Activated T-helper 1 cell treated with anti-CD3 and anti-CD28 coated beads, Interleukin-12 subunit alpha, Interleukin-12 subunit beta, Interleukin-2, Interleukin-4 antibody, amounts not matched to agents 30 ng/mL and 10 ng/mL and 1 ng/mL, durations not matched to agents 14 hours and 24 hours and 36 hours (primary cell): ENCODE measurements at regions not wholly inside any gene's neighbourhood (a gene's known extent, or its start where the extent isn't known, plus 50 kb on each side); places are given as distances from the start of the nearest gene placed in this dataset.
"Not testable (repeated sequence)": the region's sequence is repeated elsewhere in the genome, so short reads cannot be mapped to it uniquely, and the experiment has no call there.

Source experiments
- DNase-seq: peaks from one replicate; pipeline ENCODE4 v3.0.0; 2021; ENCODE audit warnings: low spot score
- H3K27ac Mint-ChIP-seq: one replicate; pipeline ENCODE4 v1.8.0; 2021; ENCODE audit warnings: mild to moderate bottlenecking, mixed read lengths
- H3K27me3 Mint-ChIP-seq: one replicate; pipeline ENCODE4 v1.8.0; 2022; ENCODE audit warnings: mild to moderate bottlenecking, moderate library complexity, mixed read lengths; ENCODE audit not compliant: insufficient read depth
- H3K36me3 Mint-ChIP-seq: one replicate; pipeline ENCODE4 v1.8.0; 2021; ENCODE audit warnings: low read depth, mixed read lengths
- H3K4me1 Mint-ChIP-seq: one replicate; pipeline ENCODE4 v1.8.0; 2021; ENCODE audit warnings: low read depth, mixed read lengths
- H3K4me3 Mint-ChIP-seq: one replicate; pipeline ENCODE4 v1.8.0; 2021; ENCODE audit warnings: mild to moderate bottlenecking, moderate library complexity, mixed read lengths
- H3K9me3 Mint-ChIP-seq: one replicate; pipeline ENCODE4 v1.8.0; 2021; ENCODE audit warnings: mixed read lengths
- intact Hi-C: fragments of 100-400 bp; cut with micrococcal nuclease; formaldehyde crosslinking; loops from one replicate; pipeline ENCODE4 v1.15.1; 2024

DNA sequence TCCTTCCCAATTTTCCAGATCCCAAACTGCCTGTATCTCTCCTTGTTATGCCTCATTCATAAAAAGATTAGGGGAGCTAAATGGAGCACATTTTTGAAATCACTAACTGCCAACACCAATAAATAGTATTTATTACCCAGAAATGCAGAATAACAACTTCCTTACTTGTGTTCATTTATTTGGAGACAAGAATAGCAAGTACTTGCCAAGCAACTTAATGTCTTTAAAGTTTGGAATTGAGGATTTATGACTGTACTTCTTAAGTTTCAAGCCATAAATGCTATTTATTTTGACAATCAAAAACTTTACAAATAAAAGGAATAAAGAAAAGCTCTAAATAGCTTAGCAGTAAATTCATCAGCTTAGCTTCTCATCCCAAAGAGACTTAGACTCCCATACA lies 626.1 kb upstream of the NOVA1 start:
- Mint-ChIP-seq H3K27ac (no peak overlapping the region), H3K9me3 (peaks cover 43% of the 10 kb centered on the region), H3K4me1 (no peaks in the 10 kb centered on the region), H3K4me3 (no peak overlapping the region), H3K36me3 (no peaks in the 10 kb centered on the region), H3K27me3 (no peaks in the 10 kb centered on the region)
- intact Hi-C loops: no loop called here
- no peak for DNase-seq

DNA sequence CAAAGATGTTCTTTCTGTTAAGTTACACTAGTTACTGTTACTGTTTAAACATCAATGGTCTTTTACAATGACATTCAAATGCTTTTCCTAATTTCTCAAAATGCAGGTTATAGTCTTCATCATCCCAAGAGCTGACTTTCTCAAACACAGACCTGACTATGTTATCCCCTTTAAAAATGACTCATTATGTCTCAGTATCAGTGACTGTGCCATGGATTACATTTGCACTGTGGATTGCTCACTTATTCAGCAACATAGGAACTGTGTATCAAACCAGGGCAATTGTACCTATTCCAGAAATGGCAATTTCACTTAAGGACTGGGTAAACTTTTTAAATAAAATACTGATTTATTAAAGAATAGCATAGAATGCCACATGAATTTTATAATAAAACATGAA lies 630.2 kb upstream of the NOVA1 start:
- intact Hi-C loops: no loop called here
- no peak overlapping the region for H3K4me3 Mint-ChIP-seq
- no peaks in the 10 kb centered on the region for H3K27me3 Mint-ChIP-seq
- peaks cover 33% of the 10 kb centered on the region for H3K9me3 Mint-ChIP-seq
- no peak for DNase-seq
- H3K27ac Mint-ChIP-seq: no peak overlapping the region
- H3K36me3 Mint-ChIP-seq: no peaks in the 10 kb centered on the region
- H3K4me1 Mint-ChIP-seq: no peaks in the 10 kb centered on the region

DNA sequence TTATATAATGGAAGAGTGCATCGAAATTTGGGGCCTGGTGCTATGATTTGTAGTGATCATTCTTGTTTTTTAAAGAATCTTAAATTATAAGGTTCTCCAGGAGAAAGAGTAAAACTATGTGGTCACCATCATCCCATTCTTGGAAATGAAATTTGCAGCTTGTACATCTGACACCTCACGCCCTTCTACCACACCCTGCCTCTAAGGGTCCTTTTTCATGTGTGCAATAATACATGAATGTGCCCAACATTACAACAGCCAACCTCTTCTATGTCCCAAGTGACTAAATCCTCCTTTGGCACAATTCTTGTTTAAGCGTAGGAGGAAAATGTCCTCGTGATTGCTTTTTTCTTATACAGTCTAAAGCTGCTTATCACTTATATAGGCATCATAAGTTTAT lies 636.5 kb upstream of the NOVA1 start:
- DNase-seq: no peak
- Mint-ChIP-seq H3K27ac (no peak overlapping the region), H3K27me3 (no peaks in the 10 kb centered on the region), H3K4me3 (no peak overlapping the region), H3K9me3 (peaks cover 34% of the 10 kb centered on the region), H3K36me3 (no peaks in the 10 kb centered on the region), H3K4me1 (no peaks in the 10 kb centered on the region)
- intact Hi-C loops: no loop called here

DNA sequence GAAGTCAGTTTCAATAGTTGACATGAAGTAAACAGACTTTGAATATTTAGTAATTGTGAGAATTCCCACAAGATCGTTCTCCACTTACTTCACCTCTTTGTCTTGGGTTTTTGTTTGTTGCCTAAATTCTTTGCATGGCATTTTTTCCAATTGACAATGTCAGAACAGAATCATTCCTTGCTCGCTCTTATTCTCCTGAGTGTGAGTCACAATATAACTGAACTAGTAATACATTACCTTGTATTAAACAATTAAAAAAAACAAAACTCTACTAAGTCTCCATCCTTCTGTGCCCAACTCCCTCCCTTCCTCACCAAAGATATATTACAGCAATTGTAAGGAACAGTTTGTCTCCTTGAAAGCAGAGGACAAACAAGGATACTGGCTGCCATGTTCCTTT lies 638.8 kb upstream of the NOVA1 start:
- H3K4me1 Mint-ChIP-seq: no peaks in the 10 kb centered on the region
- no peak overlapping the region for H3K27ac Mint-ChIP-seq
- no peaks in the 10 kb centered on the region for H3K27me3 Mint-ChIP-seq
- H3K9me3 Mint-ChIP-seq: peaks cover 23% of the 10 kb centered on the region
- intact Hi-C loops: no loop called here
- no peak overlapping the region for H3K4me3 Mint-ChIP-seq
- H3K36me3 Mint-ChIP-seq: no peaks in the 10 kb centered on the region
- no peak for DNase-seq

DNA sequence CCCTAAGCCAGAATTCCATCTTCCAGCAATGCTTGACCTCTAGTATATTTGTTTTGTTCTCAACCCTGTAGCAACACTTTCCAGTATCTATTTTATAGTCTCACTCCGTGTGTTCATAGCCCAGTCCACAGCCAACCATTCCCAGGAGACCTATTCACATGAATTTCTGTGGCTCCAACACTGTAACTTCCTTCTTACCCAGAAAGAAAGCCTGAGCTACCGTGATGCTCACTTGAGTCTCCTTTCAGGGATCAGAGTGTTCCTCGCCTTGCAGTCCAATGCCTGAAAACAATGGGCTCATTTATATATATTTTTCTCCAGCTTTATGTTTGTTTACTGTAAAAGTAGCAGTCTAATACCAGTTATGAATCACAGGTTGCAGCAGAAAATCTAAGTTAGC lies 645.0 kb upstream of the NOVA1 start:
- intact Hi-C loops: no loop called here
- Mint-ChIP-seq H3K27me3 (no peaks in the 10 kb centered on the region), H3K9me3 (peaks cover 42% of the 10 kb centered on the region), H3K27ac (no peak overlapping the region), H3K4me1 (no peaks in the 10 kb centered on the region), H3K4me3 (no peak overlapping the region), H3K36me3 (no peaks in the 10 kb centered on the region)
- no peak for DNase-seq

DNA sequence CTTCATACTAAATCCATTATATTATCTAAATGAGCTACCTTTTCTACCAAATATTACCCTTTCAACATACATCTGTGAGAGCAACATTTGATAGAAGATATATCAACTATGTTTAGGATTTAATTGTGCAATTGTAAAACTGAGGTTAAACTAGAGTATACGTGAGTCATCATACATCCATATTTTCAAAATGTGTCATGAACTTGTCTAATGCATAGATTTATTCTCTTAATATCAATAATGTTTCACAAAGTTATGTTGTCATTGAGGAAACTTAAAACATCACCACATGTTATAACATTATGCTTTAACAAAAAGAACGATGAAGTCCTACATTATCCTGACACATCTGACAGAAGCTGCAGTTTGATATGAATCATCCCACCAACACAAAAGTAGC lies 645.5 kb upstream of the NOVA1 start:
- Mint-ChIP-seq H3K4me3 (no peak overlapping the region), H3K36me3 (no peaks in the 10 kb centered on the region), H3K4me1 (no peaks in the 10 kb centered on the region), H3K9me3 (peaks cover 41% of the 10 kb centered on the region), H3K27me3 (no peaks in the 10 kb centered on the region), H3K27ac (no peak overlapping the region)
- intact Hi-C loops: no loop called here
- DNase-seq: no peak

DNA sequence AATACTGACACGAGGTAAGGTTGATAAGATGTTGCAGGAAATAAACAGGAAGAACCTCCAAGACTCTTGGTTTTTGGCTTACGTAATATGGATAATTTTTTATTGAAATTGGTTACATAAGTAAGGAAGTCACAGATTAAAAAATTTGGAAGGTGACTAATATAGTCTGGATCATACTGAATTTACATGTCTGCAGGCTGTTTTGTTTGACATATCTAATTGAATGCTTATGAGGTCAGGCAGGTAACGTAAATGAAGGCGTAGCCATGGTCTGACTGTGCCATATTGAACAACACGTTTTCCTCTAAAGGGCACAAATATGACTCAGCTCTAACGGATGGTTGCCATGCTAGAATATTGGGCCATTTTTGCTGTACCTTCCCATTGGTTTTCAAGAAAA lies 648.1 kb upstream of the NOVA1 start:
- DNase-seq: no peak
- H3K9me3 Mint-ChIP-seq: peaks cover 47% of the 10 kb centered on the region
- H3K27me3 Mint-ChIP-seq: no peaks in the 10 kb centered on the region
- no peak overlapping the region for H3K4me3 Mint-ChIP-seq
- no peaks in the 10 kb centered on the region for H3K4me1 Mint-ChIP-seq
- no peaks in the 10 kb centered on the region for H3K36me3 Mint-ChIP-seq
- H3K27ac Mint-ChIP-seq: no peak overlapping the region
- intact Hi-C loops: no loop called here

DNA sequence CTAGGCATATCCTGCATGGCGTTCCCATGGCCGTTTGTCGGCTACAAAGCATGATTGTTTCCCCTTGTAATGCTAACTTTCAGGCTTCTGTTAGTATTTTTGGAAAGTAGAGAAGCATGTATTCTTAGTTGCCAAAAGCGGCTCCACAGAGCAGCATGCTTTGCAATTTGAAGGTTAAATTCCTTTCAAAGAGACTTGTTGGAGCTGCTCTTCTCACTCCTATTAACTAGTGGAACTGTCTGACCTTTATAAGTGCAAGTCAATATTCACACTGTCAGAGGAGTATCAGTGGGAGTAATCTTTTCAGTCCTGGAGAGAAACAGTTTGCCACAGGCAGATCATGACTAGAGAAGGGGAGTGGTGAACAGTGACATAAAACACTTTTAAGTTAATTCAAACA lies 656.1 kb upstream of the NOVA1 start:
- DNase-seq: no peak
- Mint-ChIP-seq H3K9me3 (peaks cover 18% of the 10 kb centered on the region), H3K36me3 (no peaks in the 10 kb centered on the region), H3K27ac (no peak overlapping the region), H3K27me3 (no peaks in the 10 kb centered on the region), H3K4me1 (no peaks in the 10 kb centered on the region), H3K4me3 (no peak overlapping the region)
- intact Hi-C loops: no loop called here

DNA sequence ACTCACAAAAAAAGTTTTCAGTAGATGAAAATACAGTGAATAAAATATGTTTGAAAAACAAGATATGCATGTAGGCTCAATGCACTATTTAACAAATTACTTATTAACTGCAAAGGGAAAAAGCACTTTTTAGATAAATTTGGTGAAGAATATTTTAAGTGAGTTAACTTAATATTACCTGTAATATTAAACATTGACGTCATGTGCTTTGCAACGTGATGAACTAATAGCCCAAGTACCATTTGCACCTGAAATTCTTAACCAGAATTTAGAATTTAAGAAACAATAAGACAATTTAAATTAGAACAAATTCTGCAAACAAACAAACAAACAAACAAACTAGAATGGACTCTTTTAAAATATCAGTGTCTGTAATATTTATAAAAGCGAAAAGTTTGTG lies 659.0 kb upstream of the NOVA1 start:
- Mint-ChIP-seq H3K27ac (no peak overlapping the region), H3K4me1 (no peaks in the 10 kb centered on the region), H3K27me3 (no peaks in the 10 kb centered on the region), H3K9me3 (peaks cover 22% of the 10 kb centered on the region), H3K4me3 (no peak overlapping the region), H3K36me3 (no peaks in the 10 kb centered on the region)
- intact Hi-C loops: no loop called here
- no peak for DNase-seq

DNA sequence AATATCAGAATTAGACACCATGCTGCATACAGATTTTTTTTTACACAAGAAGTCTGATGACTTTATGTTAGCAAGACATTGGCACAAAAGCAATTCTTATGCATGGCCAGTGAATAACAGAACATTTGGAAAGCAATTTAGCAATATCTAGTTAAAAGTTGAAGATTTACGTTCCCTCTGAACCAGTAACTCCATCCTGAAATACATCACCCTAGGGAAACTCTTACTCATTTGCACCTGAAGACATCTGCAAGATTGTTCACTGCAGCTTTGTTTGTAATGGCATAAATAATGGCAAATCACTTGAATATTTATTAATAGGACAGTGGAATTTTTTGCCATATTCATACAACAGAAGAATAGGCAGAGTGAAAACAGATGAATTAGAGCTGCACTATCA lies 670.0 kb upstream of the NOVA1 start:
- H3K4me1 Mint-ChIP-seq: no peaks in the 10 kb centered on the region
- no peak overlapping the region for H3K27ac Mint-ChIP-seq
- intact Hi-C loops: no loop called here
- H3K4me3 Mint-ChIP-seq: no peak overlapping the region
- DNase-seq: no peak
- H3K27me3 Mint-ChIP-seq: no peaks in the 10 kb centered on the region
- no peaks in the 10 kb centered on the region for H3K36me3 Mint-ChIP-seq
- peaks cover 18% of the 10 kb centered on the region for H3K9me3 Mint-ChIP-seq

DNA sequence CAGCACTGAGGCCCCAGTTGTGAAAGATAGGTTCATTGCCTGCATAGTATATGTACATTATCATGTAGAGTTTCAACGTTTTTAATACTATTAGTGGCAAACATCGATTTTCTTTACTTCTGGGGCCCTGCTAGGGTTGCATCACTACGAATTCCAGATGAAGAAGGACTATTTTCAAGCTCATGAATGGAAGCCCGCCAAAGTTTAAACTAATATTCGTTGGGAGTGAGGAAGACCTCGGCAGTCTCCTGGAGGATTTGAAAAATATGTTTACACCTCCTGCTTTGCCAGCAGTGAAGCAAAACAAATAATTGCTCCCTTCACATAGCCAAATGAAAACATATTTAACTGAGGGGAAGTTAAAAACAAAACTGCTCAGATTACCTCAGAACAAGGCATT lies 672.9 kb upstream of the NOVA1 start:
- Mint-ChIP-seq H3K27ac (no peak overlapping the region), H3K36me3 (no peaks in the 10 kb centered on the region), H3K9me3 (peaks cover 27% of the 10 kb centered on the region), H3K4me1 (no peaks in the 10 kb centered on the region), H3K4me3 (no peak overlapping the region), H3K27me3 (no peaks in the 10 kb centered on the region)
- DNase-seq: no peak
- intact Hi-C loops: no loop called here

DNA sequence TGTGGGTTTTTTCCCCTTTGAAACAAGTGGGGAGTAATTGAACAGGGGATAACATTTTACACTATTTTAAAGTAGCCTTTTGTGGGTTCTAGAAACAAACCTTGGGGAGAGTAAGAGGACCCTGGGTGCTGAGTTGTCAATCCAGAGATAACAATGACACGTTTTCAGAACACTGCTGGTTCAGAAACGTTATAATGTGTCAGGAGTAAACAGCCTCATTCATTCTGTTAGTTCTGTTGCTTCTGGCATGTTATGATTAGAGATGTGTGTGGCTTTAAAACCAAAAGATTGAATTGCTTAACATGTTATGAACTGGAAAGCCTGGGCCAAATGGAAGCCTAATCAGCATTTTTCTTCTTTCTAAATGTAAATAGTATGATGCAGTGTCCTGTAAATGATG lies 680.5 kb upstream of the NOVA1 start:
- Mint-ChIP-seq H3K27ac (no peak overlapping the region), H3K4me1 (no peaks in the 10 kb centered on the region), H3K9me3 (peaks cover 38% of the 10 kb centered on the region), H3K27me3 (no peaks in the 10 kb centered on the region), H3K36me3 (no peaks in the 10 kb centered on the region), H3K4me3 (no peak overlapping the region)
- DNase-seq: no peak
- intact Hi-C loops: no loop called here

DNA sequence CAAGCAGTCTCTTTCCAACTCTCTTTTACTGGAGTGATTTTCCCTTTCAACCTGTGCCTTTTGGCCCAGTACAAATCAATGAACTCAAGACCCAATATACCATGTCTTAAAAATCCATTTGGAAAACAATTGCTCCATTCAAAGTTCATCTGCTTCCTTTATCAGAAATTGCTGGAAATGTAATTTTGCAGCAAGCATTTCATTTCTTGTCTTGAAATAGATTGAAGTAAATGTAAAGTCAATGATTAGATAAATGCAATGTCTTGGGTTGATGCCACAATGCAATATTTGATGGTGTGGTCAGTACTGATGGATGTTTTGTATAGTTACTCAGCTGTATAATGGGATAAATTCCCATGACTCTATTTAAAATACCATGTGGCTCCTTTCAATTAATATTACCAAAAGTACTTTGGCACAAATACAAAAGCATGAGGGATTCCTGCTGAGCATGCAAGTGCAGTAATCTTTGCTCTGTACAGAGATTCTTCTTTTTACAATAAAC lies 707.7 kb upstream of the NOVA1 start:
- Mint-ChIP-seq H3K4me1 (no peaks in the 10 kb centered on the region), H3K36me3 (no peaks in the 10 kb centered on the region), H3K9me3 (peaks cover 43% of the 10 kb centered on the region), H3K27ac (no peak overlapping the region), H3K4me3 (no peak overlapping the region), H3K27me3 (no peaks in the 10 kb centered on the region)
- intact Hi-C loops: no loop called here
- DNase-seq: no peak

DNA sequence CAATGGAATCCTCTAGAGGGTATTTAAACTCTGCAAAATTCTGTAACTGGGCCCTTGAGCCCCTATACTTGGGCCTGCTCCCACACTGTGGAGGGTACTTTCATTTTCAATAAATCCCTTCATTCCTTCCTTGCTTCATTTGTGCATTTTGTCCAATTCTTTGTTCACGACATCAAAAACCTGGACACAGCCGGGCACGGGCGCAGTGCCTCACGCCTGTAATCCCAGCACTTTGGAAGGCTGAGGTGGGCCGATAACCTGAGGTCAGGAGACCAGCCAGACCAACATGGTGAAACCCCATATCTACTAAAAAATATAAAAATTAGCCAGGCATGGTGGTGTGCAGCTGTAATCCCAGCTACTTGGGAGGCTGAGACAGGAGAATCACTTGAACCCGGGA lies 714.9 kb upstream of the NOVA1 start:
- intact Hi-C loops, DNase-seq, H3K36me3 Mint-ChIP-seq, H3K27me3 Mint-ChIP-seq, H3K27ac Mint-ChIP-seq, H3K4me3 Mint-ChIP-seq, H3K4me1 Mint-ChIP-seq: not testable (repeated sequence)
- peaks cover 39% of the 10 kb centered on the region for H3K9me3 Mint-ChIP-seq
